GM18868 (cell line): ENCODE measurements at regions not wholly inside any gene's neighbourhood (a gene's known extent, or its start where the extent isn't known, plus 50 kb on each side); places are given as distances from the start of the nearest gene placed in this dataset.

Experiments
- ATAC-seq: cut with Tn5 transposase; IDR thresholded peaks from one replicate; pipeline ENCODE4 v1.9.1; 2021; ENCODE audit warnings: mild to moderate bottlenecking, moderate library complexity; ENCODE audit not compliant: unreplicated experiment

DNA sequence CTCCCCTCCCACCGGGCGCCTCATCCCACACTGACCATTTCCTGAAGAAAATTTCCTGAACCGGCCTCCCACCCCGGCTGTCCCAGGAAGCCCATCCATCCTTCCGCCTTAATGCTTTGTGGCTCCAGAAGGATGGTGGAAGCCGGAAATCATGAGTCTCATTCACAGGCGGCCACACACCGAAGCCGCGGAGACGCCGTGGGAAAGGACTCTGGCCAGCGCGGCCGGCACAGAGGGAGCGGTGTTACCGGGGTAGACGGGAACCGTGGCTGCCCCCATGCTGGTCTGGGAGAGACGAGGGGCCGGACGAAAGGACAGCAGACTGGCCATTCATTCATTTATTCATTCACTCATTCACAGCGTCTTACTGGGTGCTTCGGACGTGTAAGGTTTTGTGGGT is 326.8 kb downstream of the SEC14L1 start:
- no peak for ATAC-seq

DNA sequence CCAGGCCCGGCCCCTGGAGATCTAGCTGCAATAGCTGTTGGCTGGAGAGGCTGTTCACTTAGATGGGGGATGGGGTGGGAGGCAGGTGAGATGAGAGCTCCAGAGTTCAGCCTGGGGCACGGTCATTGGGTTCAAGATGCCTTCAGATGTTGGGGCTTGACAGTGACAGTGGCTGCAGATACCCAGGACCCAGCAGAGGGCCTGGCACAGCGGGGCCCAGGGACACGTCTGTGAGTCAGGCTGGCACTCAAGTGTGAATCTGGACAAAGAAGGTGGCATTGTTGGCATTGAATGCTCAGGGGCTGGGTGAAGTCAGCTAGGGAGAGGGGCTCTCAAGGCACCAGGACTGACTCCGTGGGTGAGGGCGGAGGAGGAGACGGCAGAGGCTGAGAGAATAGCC is 328.1 kb downstream of the SEC14L1 start:
- ATAC-seq = no peak

DNA sequence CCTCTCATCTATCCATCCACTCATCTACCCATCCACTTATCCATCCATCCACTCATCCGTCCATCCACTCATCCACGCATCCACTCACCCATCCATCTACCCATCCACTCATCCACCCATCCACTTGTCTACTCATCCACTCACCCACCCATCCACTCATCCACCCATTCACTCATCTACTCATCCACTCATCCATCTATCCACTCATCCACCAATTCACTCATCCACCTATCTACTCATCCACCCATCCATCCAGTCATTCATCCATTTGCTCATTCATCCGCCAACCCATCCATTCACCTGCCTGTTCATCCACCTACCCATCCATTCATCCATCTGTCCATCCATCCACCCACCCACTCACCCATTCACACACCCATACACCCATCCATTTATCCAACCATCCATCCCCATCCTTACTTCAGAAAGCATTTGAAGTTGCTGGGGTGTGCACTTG is 329.6 kb downstream of the SEC14L1 start:
- ATAC-seq = no peak

DNA sequence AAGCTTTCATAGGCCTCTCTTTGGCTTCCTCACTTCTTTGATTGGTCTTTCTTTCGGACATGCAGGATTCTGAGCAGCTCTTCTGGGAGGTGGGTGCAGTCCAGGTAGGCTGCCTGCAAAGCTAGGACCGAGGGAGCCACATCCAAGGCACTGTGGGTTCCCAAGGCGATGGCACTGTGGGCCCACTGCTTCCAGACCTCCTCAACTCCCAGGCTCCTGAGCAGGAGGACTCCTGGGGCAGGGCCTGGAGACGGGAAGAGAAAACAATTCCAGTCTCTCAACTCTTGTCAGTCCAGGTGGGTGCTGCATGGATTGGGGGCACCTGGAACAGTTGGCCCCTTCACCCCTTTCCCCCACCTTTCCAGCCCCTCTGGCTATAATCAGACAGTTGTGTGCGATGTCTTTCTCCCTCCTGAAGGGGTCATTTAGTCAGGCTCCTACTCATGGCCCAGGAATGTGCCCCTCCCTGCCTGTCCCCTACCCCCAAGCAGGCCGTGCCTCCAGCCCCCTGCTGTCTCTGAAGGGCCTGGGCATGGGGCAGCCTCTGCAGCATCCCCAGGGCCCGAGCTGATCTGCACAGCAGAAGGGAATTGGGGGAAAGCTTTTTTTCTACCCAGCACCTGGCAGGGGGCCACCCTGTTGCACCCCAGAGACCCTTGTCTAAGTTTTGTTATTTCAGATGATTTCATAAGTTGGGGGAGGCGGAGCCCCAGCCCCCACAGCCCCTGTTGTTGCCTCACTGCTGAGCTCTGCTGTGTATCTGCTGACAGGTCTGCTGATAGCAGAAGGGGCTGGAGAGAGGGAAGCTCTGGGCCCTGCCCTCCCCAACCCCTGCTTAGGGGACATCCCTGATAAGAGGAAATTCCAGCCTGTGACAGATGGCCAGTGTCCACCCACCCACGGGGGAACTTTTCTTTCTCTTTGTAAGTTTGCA is 330.3 kb downstream of the SEC14L1 start:
- no peak for ATAC-seq

DNA sequence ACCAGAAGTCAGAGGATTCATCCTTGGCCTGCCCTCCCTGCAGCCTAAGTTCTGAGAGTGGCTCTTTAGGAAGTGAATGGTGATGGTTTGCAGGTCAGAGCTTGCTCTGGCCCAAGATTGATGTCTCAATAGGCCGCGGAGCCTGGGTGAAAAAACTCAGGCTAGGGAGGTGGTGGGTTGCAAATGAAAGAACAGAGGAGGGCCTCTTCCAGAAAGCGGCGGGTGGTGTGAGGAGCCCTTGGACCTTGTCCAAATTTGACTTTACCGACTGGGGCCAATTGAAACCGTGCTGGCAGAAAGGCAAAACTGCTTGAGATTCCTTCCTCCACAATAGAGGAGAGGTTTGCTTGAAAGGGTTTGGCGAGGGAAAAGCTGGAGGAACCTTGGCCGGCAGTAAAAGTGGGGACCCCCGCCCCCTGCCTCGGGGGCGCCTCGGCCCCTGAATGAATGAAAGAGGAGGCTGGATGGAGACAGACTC is 331.3 kb downstream of the SEC14L1 start:
- ATAC-seq = no peak

DNA sequence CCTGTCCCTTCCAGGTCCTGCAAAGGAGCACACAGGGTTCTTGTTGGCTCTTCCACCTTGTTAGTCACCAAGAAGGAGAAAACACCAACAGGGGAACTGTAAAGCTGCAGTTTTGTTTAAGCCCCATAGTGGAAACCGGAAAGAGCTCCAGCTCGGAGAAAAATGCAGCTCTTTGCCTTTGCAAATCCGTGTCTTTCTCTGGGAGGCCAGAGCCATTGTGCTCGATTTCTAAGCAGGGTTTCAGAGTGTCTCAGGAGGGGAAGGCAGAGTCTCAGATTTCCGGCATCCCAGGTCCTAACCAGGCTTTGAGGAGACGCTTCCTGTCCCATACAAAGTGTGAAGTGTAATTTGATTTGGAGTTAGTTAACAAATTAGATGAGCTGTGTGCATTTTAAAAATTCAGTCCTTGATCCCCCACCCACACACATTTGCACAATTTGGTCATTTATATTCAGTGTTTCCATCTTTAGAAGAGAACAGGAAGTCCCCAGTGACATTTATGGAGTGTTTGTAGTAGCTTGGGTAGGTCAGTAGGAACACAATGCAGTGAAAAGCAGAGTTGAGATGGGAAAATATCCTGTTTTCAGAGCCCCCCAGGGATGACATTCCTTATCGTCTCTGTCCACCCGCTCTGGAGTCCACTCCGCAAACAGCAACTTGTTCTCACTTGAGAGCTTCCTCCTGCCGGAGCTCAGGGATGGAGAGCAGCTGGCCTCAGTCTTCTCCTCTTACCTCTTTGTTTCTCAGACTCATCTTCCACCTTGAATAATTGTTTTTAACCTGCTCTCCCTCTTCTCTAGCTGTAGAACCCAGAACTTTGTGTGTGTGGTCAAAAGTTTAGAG is 331.9 kb downstream of the SEC14L1 start:
- no peak for ATAC-seq

DNA sequence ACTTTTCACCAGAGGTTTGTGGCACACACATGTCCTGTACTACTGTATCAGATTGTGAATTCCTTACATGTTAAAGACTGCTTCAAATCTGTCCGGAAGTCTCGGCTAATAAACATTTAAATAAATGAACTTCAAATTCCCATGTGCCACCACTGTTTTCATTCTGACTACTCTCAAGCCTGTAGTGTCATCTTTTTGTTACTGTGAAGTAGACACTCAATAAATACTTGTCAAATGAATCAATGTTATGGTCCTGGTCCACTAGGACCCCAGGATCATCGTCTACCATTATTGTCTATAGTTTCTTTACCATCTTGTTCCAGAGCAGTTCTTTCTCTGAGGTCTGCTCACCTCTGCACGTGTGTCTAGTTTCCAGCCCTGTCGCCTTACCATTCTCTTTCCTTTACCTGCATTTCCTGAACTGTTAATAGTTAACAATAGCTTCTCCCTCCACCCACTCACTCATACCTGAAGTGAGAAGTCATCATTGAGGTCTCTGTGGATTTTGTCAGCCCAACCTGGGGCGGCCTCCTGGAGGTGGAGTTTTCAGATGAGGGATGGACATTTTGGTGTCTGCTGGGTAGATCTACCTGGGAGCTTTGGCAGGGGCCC is 333.0 kb downstream of the SEC14L1 start:
- ATAC-seq = no peak

DNA sequence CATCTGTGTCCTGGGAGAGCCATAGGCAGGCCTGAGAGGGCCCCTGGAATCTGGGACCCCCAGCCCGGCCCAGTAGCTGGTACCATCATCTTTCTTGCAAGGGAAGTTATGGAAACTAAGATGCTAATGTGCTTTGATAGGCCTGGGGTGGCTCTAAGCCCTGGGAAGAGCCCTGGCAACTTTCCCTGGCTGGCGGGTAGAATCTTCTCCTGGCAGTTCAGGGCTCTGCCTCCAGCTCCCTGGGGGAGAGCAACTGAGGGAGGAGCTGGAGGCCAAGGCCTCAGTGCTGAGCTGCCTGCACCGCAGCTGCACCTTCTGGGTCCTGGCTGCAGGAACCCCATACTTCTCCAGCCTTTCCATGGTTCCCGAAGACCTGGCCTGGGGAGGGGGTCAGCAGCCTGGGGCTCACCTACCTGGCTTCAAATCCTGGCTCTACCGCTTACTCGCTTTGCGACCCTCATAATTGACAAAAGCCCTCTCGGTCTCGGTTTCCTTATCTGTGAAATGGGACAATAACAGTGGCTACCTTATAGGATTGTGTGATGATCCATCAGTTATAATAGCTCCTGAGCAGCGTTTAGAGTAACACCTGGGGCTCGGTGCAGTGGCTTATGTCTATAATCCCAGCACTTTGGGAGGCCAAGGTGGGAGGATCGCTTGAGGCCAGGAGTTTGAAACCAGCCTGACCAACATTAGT is 333.7 kb downstream of the SEC14L1 start:
- no peak for ATAC-seq

DNA sequence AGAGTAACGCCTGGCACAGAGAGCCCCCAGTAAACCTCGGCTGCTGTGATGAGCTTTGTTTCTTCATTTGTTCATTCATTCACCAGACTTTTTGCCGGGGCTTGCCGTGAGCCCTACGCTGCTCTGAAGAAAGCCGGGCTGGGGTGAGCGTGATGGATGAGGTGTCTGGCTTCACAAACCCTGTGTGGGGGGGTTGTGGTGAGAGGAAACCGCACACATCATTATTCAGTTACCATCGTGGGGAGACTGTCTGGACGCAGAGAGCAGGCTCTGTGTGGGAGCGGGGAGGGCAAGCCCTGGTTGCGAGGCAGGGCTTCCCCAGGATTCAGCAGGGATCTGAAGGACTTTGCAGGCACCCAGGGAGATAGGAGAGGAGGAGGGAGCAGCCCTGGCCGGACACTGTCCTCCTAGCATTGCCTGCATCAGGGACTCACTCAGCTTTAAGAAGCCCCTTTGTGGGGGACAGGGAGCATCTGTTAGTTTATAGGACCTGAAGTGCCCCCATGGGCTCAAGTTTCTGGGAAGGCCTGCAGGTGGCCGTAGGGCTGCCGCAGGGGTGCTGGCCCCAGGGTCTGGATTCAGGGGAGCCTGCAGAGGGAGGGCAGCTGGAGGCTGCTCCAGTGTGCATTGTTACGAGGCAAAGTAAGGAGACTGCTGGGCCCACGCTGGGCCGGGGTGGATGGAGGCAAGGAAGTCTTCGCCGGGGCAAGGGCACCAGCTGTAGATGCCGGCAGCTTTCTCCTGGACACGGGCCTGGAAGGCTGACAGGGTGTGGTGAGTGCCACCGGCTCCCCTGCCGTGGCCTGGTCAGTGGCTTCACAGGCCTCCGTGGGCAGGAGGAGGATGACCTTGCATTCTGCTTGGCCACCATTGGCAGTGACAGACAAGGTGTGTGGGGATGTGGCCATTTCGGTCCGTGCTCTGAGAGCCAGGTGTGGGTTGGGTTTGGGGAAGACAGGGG is 334.5 kb downstream of the SEC14L1 start:
- ATAC-seq = no peak

DNA sequence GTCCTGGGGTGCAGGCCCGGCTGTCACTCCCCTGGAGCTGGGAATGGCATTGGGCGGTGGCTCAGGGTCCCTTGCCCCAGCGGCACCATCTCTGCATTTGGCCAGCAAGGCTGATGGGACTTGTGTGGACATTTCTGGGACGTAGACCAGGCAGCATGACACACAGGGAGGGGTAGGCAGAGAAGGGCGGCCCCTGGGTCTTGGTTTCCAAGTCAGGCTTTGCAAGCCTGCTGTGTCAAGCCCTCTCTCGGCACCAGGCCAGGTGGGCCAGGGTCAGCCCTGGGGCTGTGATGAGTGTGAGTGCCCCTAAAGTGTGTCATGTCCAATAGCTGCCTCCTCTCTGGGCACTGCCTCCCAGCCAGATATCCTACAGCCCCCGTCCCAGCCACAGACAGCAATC is 335.2 kb downstream of the SEC14L1 start:
- ATAC-seq = no peak

DNA sequence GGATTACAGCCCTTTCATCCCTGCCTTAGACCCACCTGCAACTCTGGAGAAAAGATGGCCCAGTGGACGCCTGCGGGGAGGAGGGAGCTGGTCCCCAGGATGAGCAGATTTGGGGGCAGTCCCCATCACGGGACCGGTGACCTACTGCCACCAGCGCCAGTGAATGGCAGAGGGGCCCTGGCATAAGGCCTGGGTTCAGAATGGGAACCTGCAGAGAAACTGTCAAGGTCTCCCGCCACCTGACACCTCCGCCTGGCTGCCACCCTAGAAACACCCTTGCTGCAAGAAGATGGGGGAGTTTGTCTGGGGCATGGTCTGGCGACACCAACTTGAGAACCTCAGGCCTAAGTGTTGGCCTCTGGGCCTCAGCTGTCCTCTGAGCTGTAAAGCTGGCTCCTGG is 335.7 kb downstream of the SEC14L1 start:
- no peak for ATAC-seq

DNA sequence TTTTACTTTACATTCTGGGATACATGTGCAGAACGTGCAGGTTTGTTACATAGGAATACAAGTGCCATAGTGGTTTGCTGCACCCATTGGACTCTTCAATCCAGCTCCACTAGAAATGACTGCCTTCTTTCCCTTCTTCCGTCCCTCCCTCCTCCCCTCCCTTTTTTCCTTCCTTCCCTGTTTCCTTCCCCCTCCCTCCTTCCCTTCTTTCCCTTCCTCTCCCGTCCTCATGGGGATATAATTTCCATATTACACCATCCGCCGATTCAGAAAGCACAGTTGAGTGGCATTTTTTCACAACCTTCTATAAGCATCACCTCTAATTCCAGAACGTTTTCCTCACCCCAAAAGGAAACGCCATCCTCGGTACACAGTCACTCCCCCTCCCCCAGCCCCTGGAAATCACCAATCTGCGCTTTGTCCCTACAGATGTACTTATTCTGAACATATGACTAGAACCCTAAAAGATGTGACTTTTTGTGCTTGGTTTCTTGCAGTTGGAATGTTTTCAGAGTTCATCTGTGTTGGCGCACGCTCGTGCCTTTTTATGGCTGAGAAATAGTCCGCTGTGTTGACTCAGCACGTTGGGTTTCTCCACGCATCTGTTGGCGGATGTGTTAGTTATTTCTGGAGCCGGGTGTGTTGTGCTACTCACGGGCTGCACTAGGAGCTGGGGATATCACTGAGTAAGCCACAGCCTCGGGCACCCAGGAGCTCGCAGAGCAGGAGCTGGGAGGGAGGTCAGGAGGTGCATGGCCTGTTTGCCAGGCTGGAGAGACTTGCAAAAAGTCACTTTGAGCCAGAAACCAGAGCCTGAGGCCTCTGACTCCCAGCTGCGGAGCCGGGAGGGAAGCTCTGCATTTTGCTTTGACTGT is 336.4 kb downstream of the SEC14L1 start:
- no peak for ATAC-seq

DNA sequence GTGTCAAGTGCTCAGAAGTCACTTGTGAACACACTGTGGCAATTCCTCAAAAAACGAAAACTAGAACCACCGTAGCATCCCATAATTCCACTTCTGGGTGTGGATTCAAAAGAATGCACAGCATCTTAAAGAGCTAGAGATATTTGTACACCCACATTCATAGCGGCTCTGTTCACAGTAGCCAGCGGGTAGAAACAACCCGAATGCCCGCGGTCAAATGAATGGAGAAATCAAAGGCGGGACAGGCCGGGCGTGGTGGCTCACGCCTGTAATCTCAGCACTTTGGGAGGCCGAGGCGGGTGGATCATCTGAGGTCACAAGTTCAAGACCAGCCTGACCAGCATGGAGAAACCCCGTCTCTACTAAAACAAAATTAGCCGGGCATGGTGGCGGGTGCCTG is 337.5 kb downstream of the SEC14L1 start:
- no peak for ATAC-seq

DNA sequence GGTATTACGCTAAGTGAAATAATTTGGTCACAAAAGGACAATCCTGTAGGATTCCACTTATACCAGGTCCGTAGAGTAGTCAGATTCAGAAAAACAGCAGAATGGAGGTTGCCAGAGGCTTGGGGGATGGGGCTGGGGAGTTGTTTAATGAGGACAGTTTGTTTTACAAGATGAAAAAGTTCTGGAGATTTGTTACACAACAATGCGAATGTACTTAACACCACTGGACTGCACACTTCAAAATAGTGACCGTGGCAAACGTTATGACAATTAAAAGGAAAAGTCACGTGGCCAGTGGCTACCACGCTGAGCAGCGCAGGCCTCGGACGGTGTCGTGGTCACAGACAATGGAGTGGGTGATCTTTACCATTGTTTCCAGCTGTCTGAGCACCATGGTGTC is 338.1 kb downstream of the SEC14L1 start:
- ATAC-seq = no peak

DNA sequence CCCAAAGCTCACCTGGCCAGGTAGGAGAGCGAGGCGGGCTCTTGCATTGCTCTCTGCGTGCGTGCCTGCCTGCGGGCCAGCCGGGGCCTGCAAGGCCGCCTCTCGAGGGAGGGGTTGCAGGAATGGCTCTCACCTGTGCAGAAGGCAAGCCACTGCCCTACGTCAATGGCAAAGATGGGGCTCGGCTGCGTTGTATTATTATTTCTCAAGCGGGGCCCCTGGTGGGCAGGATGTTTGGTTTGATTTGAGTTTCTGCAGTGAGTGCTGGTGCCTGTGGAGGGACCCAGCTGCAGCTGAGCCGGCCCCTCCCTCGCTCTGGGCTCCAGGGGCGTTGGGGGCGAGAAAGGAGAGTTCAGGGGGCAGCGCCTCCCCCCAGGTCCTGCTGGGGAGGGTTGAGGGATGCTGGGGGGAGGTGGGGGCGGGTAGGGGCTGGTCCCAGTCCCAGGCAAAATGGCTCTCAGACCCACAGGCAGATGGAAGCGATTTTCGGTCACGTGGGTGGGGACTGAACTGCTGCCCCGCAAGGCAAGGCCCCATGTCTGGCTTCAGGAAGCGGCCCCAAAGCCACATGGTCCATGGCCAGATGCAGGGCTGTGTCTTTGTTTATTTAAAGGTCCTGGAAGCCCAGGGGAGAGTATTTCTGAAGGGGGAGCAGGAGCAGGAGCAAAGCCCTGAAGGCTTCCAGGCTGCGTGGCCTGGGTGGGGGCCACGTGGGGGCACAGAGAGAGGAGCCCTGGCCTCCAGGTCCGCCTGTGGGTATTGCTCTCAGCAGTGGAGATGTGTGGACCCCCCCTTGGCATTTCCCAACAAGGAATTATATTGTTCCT is 338.8 kb downstream of the SEC14L1 start:
- no peak for ATAC-seq

DNA sequence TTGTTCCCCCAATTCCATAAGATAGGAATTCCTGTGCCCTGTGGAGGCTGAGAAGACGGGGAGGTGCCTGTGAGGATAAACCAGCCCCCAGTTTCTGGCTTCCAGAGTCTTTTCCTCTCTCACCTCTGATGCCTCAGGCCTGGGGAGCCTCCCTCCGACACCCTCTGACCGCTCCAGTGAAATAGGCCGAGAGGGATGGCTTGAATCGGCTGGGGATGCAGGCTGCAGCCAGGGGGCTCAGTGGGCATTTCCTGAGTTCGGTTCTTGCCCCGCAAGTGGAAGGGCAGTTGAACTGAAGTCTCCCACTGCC is 339.4 kb downstream of the SEC14L1 start:
- ATAC-seq = no peak

DNA sequence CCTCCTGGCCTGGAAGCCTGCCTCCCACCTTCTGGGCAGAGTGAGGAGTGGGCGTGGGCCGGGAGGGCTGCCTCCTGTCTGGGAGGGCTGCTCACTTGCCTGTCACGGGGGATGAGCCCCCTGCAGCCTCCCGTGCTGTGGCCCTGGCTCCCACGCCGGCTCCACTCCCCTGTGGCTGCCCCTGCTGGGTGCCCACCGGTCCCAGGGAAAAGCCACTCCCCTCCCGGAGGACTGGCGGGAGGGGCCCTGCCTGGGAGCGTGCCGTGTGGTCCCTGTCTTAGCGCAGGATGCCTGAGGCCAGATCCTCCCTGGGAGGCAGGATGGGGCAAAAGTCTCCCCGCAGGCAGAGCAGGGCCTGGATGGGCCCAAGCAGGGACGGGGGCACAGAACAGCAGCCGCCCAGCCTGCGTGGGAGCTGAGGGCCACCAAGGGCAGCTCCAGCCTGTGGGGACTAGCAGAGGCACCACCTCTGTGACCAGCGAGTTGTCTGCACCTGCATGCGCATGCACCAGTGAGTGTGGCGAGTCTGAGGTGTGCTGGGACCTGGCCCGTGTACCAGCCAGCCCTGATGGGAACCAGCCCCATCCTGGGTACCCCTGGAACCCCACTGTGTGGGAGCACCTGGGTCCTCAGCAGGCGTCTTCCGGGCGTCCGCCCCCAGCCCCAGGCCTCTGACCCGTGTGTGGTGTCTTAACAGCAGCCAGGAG is 339.9 kb downstream of the SEC14L1 start:
- ATAC-seq = no peak
